ENCODE measurements at regions not wholly inside any gene's neighbourhood (a gene's known extent, or its start where the extent isn't known, plus 50 kb on each side); places are given as distances from the start of the nearest gene placed in this dataset.

- no peak for TF ChIP-seq ATF4 (CRISPR knock-in tag; IDR thresholded peaks at IDR 0.05)
- no peak for TF ChIP-seq ZNF276 (CRISPR knock-in tag; IDR thresholded peaks at IDR 0.05; ENCODE audit: low read depth)
- TF ChIP-seq ZNF280D (CRISPR knock-in tag; IDR thresholded peaks at IDR 0.05) = no peak
- no peak for TF ChIP-seq ZNF230 (CRISPR knock-in tag; IDR thresholded peaks at IDR 0.05)
Measured at GRCh38 chr5:82499725-82500244, 221.6 kb upstream of the RPS23 start (continued).

- TF ChIP-seq GMEB1 (CRISPR knock-in tag; IDR thresholded peaks at IDR 0.05; ENCODE audit: borderline replicate concordance) = no peak
- no peak for TF ChIP-seq CBX2 (IDR thresholded peaks at IDR 0.05; ENCODE audit: low read depth, low read length)
- no peak for TF ChIP-seq CBX2 (CRISPR knock-in tag; IDR thresholded peaks at IDR 0.05; ENCODE audit: low read depth)
- TF ChIP-seq MYC (CRISPR knock-in tag; IDR thresholded peaks at IDR 0.05; ENCODE audit: borderline replicate concordance) = no peak
- no peak for TF ChIP-seq ZNF644 (CRISPR knock-in tag; IDR thresholded peaks at IDR 0.05; ENCODE audit: low read depth)
- no peak for TF ChIP-seq NAIF1 (CRISPR knock-in tag; IDR thresholded peaks at IDR 0.05; ENCODE audit: borderline replicate concordance)
- no peak for TF ChIP-seq ELF1 (CRISPR knock-in tag; IDR thresholded peaks at IDR 0.05)
- no peak for TF ChIP-seq ZNF549 (CRISPR knock-in tag; IDR thresholded peaks at IDR 0.05)
- TF ChIP-seq ZNF460 (CRISPR knock-in tag; IDR thresholded peaks at IDR 0.05; ENCODE audit: borderline replicate concordance) = no peak
- H3K9ac ChIP-seq (ENCODE audit: insufficient read depth, low read depth, low read length) = no peak overlapping the region
- H3K9me3 ChIP-seq (ENCODE audit: low read length) = no peaks in the 10 kb centered on the region
- H3K4me3 ChIP-seq (replicated peaks in 1 of 3; ENCODE audit: insufficient read depth in 1 of 3, low read depth in 2 of 3, low read length in 3 of 3) = no peak overlapping the region
- in situ Hi-C loops (cut with HindIII; ENCODE audit: extremely low pct_ligation_motif_present, low pct_unique_long_range_greater_than_20kb) = no loop called here
- intact Hi-C loops (cut with micrococcal nuclease; ENCODE audit: unreplicated experiment) = loop anchor here (10.0 kb wide), 1 partner anchor 142 kb away; no protein-coding TSS in a partner anchor
- H3K27me3 ChIP-seq (ENCODE audit: control insufficient read depth in 1 of 2, insufficient read depth in 2 of 2, low read length in 2 of 2) = no peaks in the 10 kb centered on the region
- DNase-seq (ENCODE audit: low spot score) (no peak), FAIRE-seq (no peak), ATAC-seq (no peak)
- H3K4me2 ChIP-seq (ENCODE audit: low read depth, low read length) = no peak overlapping the region
- H3K4me1 ChIP-seq (ENCODE audit: insufficient read depth, low read length) = no peaks in the 10 kb centered on the region
- ChIA-PET CTCF (ENCODE audit: low intra/inter-chr PET ratio, low total read pairs) (no interaction called here), POLR2A (no interaction called here)
- H2AFZ ChIP-seq (ENCODE audit: low read length) = no peak overlapping the region
- BruUV-seq (replicated peaks) = no TSS peak
- H4K20me1 ChIP-seq (ENCODE audit: insufficient read depth, low read length) = no peaks in the 10 kb centered on the region
- H3K36me3 ChIP-seq (replicated peaks in 1 of 2; ENCODE audit: control insufficient read depth in 1 of 2, insufficient read depth in 2 of 2, low read length in 2 of 2) = no peaks in the 10 kb centered on the region
- no peaks in the 10 kb centered on the region for H3K79me2 ChIP-seq (ENCODE audit: insufficient read depth, low read length)
- no peak overlapping the region for H3K27ac ChIP-seq (ENCODE audit: extremely low read length, insufficient read depth, low read length)
Measured at GRCh38 chr5:82497242-82497641, 219.1 kb upstream of the RPS23 start.

All from HepG2 (cell line).